SJSA1 (cell line): ENCODE measurements at regions not wholly inside any gene's neighbourhood (a gene's known extent, or its start where the extent isn't known, plus 50 kb on each side); places are given as distances from the start of the nearest gene placed in this dataset.

Experiments
- DNase-seq, 2 experiments: peaks; one replicate each; pipeline ENCODE4 v3.0.0-alpha.2; 2015 to 2020; ENCODE audit warnings: low spot score in 2 of 2, low read depth in 1 of 2
- H3K27ac ChIP-seq: fragments of 250-450 bp; sonication (Bioruptor Pico); 2 replicates; pipeline ENCODE4 v1.5.1; 2020; ENCODE audit warnings: mild to moderate bottlenecking, moderate library complexity
- H3K27me3 ChIP-seq: fragments of 250-450 bp; sonication (Bioruptor Pico); replicated peaks from 2 replicates; pipeline ENCODE4 v1.5.1; 2020; ENCODE audit warnings: mild to moderate bottlenecking, moderate library complexity
- H3K36me3 ChIP-seq: fragments of 250-450 bp; sonication (Bioruptor Pico); 2 replicates; pipeline ENCODE4 v1.5.1; 2020; ENCODE audit warnings: mild to moderate bottlenecking
- H3K4me1 ChIP-seq: fragments of 250-450 bp; sonication (Bioruptor Pico); replicated peaks from 2 replicates; pipeline ENCODE4 v1.6.1; 2021; ENCODE audit warnings: mild to moderate bottlenecking
- H3K4me3 ChIP-seq: fragments of 250-450 bp; sonication (Bioruptor Pico); 2 replicates; pipeline ENCODE4 v1.5.1; 2020; ENCODE audit warnings: mild to moderate bottlenecking
- H3K9me3 ChIP-seq: fragments of 250-450 bp; sonication (Bioruptor Pico); replicated peaks from 2 replicates; pipeline ENCODE4 v1.5.1; 2020; ENCODE audit warnings: mild to moderate bottlenecking

DNA sequence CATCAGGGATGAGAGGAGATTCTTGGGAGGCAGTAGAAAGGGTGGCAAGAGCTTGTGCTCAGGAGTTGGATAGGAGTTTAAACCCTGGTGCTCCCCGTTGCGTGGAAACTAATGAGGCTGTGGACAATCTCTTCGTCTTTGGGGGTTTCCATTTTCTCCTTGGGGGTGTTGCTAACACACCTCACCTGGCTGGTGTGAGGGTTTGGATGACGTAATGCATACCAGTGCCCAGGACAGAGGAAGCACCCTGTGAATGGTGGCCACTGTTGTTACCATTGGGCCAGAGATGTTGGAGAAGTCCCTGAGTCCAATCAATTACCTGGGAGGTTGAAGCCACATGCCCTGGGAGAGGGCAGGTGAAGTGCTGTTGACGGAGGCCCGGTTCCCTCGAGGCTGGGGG is 146.5 kb downstream of the URI1 start:
- Histone ChIP-seq H3K4me1 (no peaks in the 10 kb centered on the region), H3K9me3 (no peaks in the 10 kb centered on the region), H3K4me3 (no peak overlapping the region), H3K36me3 (no peaks in the 10 kb centered on the region), H3K27ac (no peak overlapping the region), H3K27me3 (no peaks in the 10 kb centered on the region)
- no peak for DNase-seq

DNA sequence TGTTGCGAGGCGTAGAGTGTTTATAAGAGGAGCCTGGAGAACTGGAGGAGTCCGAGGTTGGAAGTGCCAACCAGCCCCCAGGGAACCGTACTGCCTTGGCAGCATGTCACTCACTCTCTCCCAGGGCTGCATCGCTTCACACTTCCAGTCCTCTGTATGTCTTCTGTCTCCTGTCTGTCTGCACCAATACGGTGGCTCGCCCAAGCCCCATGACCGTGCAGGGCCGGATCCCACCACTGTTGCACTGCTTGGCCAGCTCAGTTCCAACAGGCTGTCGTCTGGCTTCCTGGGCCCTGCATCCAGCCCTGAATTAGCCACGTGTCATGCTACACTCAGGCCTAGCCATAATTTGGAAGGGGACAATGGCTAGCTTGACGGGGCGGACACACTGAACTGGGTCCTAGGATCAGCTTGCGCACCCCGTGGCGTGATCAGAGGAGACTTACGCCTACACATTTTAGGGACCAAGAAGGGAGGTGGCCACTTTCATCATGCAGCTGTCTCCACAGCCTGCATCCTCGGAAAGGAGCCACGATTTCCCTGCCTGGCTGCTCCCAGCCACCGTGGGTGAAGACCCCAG is 147.1 kb downstream of the URI1 start:
- no peaks in the 10 kb centered on the region for H3K4me1 ChIP-seq
- H3K9me3 ChIP-seq, result no peaks in the 10 kb centered on the region
- H3K36me3 ChIP-seq, result no peaks in the 10 kb centered on the region
- no peak for DNase-seq
- H3K27ac ChIP-seq, result no peak overlapping the region
- H3K4me3 ChIP-seq, result no peak overlapping the region
- no peaks in the 10 kb centered on the region for H3K27me3 ChIP-seq

GRCh38 chr19:30090476-30090875 is 148.4 kb downstream of the URI1 start:
- H3K27me3 ChIP-seq, result no peaks in the 10 kb centered on the region
- no peaks in the 10 kb centered on the region for H3K9me3 ChIP-seq
- H3K36me3 ChIP-seq, result no peaks in the 10 kb centered on the region
- no peak overlapping the region for H3K4me3 ChIP-seq
- H3K4me1 ChIP-seq, result no peaks in the 10 kb centered on the region
- H3K27ac ChIP-seq, result no peak overlapping the region
- DNase-seq, result no peak

DNA sequence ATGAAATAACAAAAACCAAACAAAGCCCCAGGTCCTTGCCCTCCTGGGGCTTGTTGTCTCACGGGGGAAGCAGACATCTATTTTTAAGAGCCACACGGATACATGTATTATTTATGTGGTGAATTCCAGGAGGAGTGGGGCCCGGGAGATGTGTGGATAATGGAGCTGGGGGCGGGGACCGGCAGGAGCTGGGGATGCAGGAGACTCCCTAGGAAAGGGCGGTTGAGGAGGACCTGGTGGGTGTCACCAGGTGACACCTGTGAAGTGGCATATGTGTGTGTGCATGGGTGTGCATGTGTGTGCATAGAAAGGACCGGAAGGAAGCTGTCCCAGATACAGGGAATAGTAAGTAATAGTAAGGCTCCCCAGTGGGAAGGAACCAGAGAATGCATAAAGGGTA is 148.9 kb downstream of the URI1 start:
- Histone ChIP-seq H3K27me3 (no peaks in the 10 kb centered on the region), H3K9me3 (no peaks in the 10 kb centered on the region), H3K4me1 (no peaks in the 10 kb centered on the region), H3K4me3 (no peak overlapping the region), H3K36me3 (no peaks in the 10 kb centered on the region), H3K27ac (no peak overlapping the region)
- DNase-seq, result no peak

GRCh38 chr19:30091456-30091855 is 149.4 kb downstream of the URI1 start:
- Histone ChIP-seq H3K4me3 (no peak overlapping the region), H3K4me1 (no peaks in the 10 kb centered on the region)

DNA sequence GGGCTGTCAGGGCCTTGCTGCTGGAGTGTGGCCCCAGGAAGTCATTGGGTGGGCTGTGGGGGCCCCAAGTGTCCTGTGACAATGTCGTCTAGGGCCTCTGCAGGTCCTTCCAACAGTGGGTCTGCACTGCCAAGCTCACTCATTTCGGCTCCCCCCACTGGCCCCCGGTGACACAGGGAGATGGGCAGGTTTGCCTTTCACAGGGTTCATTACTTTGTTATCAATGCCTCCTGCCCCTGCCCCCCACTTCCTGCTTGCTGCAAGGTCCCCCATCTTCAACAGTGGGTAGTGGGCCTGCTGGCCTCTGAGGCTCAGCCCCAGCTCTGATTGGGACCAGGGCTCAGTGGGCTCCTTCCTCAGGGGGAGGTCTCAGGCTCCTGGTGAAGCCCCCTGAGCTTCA is 149.8 kb downstream of the URI1 start:
- Histone ChIP-seq H3K4me3 (no peak overlapping the region), H3K4me1 (no peaks in the 10 kb centered on the region), H3K27ac (no peak overlapping the region), H3K27me3 (no peaks in the 10 kb centered on the region), H3K9me3 (no peaks in the 10 kb centered on the region), H3K36me3 (no peaks in the 10 kb centered on the region)
- no peak for DNase-seq

More at GRCh38 chr19:30091456-30091855, 149.4 kb downstream of the URI1 start:
- H3K27ac ChIP-seq, result no peak overlapping the region
- no peak for DNase-seq
- H3K9me3 ChIP-seq, result no peaks in the 10 kb centered on the region
- H3K27me3 ChIP-seq, result no peaks in the 10 kb centered on the region
- no peaks in the 10 kb centered on the region for H3K36me3 ChIP-seq

- H3K36me3 ChIP-seq, result no peaks in the 10 kb centered on the region
- H3K27ac ChIP-seq, result no peak overlapping the region
- H3K4me1 ChIP-seq, result no peaks in the 10 kb centered on the region
- no peaks in the 10 kb centered on the region for H3K27me3 ChIP-seq
- H3K9me3 ChIP-seq, result no peaks in the 10 kb centered on the region
- no peak overlapping the region for H3K4me3 ChIP-seq
- DNase-seq, result no peak
These were observed 150.9 kb downstream of the URI1 start for GRCh38 chr19:30092721-30093569.

DNA sequence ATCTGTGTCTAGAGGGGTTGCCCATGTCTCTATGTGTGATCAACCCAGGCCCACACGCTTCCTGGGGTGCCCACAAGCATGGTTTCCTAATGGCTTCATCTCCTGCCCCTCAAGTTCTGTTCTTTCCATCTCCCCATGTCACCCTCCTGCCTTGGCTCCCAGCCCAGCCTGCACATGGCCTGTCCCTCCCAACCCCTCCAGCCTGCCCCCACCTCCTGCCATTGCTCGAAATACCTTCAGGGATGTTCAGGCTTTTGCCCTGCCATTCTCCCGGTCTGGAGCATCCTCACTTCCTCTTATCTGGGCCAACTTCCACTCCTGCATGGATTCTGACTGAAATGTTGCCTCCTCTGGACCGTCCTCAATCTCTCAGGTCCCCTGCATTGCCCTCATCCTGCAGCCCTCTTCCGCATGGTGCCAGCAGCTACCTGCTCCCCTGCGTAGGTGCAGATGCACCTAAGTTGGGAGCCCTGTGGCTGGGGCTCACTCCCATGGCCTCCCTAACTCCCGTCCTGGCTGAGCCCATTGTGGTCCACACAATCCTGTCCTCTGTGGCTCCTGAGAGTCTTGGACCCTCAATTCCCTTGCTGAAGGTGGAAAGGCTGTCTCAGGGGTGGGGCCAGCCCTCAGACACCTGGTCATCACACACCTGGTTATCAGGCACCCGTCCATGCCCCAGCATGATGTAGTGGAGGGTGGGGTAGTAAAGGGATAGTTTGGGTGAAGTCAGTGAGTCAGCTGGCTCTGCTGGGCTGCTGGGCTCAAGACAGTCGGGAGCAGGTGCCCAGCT is 152.1 kb downstream of the URI1 start:
- Histone ChIP-seq H3K36me3 (no peaks in the 10 kb centered on the region), H3K4me1 (no peaks in the 10 kb centered on the region), H3K27ac (no peak overlapping the region), H3K9me3 (no peaks in the 10 kb centered on the region), H3K27me3 (no peaks in the 10 kb centered on the region), H3K4me3 (no peak overlapping the region)
- DNase-seq, result no peak

- Histone ChIP-seq H3K9me3 (no peaks in the 10 kb centered on the region), H3K27me3 (no peaks in the 10 kb centered on the region), H3K4me3 (no peak overlapping the region), H3K27ac (no peak overlapping the region), H3K36me3 (no peaks in the 10 kb centered on the region), H3K4me1 (no peaks in the 10 kb centered on the region)
- DNase-seq, result no peak
These were observed 152.7 kb downstream of the URI1 start for GRCh38 chr19:30094756-30095140.

DNA sequence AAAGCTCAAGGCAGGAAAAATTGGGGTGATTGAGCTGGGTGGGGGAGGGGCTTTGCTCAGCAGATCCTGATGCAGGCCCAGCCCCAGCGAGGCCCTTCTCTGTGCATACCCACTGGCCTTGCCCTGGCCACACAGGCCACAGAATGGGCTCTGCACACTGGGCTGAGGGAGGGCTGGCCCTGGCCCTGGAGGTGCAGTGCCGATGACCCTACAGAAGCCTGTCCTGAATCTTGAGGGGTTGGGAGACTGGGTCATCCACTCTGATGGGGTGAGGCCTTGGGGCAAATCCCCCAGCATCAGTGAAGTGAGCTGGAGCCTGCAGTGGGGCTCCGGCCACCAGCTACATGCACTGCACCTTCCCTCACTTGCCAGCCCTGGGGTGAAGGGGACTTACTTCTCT is 153.1 kb downstream of the URI1 start:
- Histone ChIP-seq H3K4me1 (no peaks in the 10 kb centered on the region), H3K27ac (no peak overlapping the region), H3K4me3 (no peak overlapping the region), H3K27me3 (no peaks in the 10 kb centered on the region), H3K36me3 (no peaks in the 10 kb centered on the region), H3K9me3 (no peaks in the 10 kb centered on the region)
- no peak for DNase-seq

DNA sequence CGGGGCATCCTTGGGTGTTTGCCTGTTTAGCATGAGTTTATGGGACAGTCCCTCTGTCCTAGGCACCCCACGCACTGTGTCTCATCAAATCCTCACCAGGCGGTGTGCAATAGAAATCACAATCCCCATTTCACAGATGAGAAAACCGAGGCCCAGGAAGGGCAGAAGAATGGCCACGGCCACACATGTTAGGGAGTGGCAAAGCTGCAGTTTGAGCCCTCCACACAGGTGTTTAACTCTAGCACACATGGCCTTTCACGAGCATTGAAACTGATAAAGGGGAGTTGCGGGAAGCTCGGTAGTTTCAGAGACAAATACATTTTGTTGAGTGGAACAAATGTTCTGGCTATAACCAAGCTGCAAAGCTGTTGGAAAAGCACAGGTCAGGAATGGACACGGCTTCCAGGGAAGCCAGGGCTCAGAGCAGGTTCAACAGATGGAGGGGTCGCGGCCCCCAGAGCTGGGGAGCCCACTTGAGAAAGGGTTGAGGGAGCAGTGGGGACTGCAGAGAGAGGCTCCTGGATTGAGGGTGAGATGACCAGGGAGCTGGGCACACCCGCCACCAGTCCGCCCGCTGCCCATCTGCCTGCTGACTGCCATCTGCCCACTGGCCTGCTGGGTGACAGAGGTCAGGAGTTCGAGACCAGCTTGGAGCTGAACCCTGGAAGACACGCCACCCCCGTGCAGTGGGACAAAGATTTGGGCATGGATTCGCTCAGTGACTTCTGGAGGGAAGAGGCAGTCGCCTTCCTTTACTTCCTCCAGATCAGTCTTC is 154.7 kb downstream of the URI1 start:
- Histone ChIP-seq H3K4me1 (no peaks in the 10 kb centered on the region), H3K9me3 (no peaks in the 10 kb centered on the region), H3K4me3 (no peak overlapping the region), H3K27me3 (no peaks in the 10 kb centered on the region), H3K36me3 (no peaks in the 10 kb centered on the region), H3K27ac (no peak overlapping the region)
- DNase-seq, result no peak

- H3K27ac ChIP-seq, result no peak overlapping the region
- H3K4me1 ChIP-seq, result no peaks in the 10 kb centered on the region
- H3K27me3 ChIP-seq, result no peaks in the 10 kb centered on the region
- no peaks in the 10 kb centered on the region for H3K9me3 ChIP-seq
- no peak for DNase-seq
- H3K4me3 ChIP-seq, result no peak overlapping the region
- no peaks in the 10 kb centered on the region for H3K36me3 ChIP-seq
These were observed 155.8 kb downstream of the URI1 start for GRCh38 chr19:30097746-30098280.

DNA sequence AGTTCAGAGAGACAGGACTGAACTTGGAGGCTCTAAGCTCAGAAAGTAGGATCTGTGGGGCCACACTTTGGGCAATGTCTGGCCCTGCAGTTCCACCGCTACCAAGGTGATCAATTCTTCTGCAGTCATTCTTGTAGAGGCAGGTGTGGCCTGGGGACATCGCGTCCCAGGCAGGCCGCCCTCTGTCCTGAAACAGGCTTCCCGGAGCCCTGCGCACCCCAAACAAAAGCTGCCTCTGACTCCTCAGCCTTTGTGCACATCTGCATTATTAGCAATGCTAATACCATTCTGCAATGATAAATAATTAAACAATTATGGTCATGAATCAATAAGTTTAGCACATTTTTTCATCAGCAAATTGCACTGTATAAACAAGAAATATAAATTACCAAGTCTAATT is 160.2 kb downstream of the URI1 start:
- Histone ChIP-seq H3K4me3 (no peak overlapping the region), H3K9me3 (no peaks in the 10 kb centered on the region), H3K4me1 (no peaks in the 10 kb centered on the region), H3K36me3 (no peaks in the 10 kb centered on the region), H3K27ac (no peak overlapping the region), H3K27me3 (no peaks in the 10 kb centered on the region)
- no peak for DNase-seq
